Psoas muscle (tissue), 7 donors: ENCODE measurements at regions not wholly inside any gene's neighbourhood (a gene's known extent, or its start where the extent isn't known, plus 50 kb on each side); places are given as distances from the start of the nearest gene placed in this dataset.

Source experiments
- ATAC-seq, 4 donors: fragments of 200-7000 bp; cut with Tn5 transposase; one replicate each; pipeline ENCODE4 v1.9.1; 2020; ENCODE audit warnings: moderate library complexity in 3 of 4, mild to moderate bottlenecking in 2 of 4
- DNase-seq, 2 donors: peaks; one replicate each; pipeline ENCODE4 v3.0.0-alpha.2; 2020
- H3K27ac ChIP-seq: fragments of 200-600 bp; one replicate; pipeline ENCODE4 v1.8.0; 2022
- H3K27me3 ChIP-seq, 3 donors: fragments of 200-600 bp in 1 of 3; one replicate each; pipeline versions ENCODE4 v1.6.1 to v1.8.0; 2013 to 2022; ENCODE audit warnings: low read length in 2 of 3, mild to moderate bottlenecking in 2 of 3, moderate library complexity in 1 of 3; ENCODE audit not compliant: insufficient read depth in 3 of 3
- H3K36me3 ChIP-seq, 2 donors: fragments of 200-600 bp in 1 of 2; one replicate each; pipeline versions ENCODE4 v1.6.1 to v1.8.0; 2013 to 2022; ENCODE audit warnings: low read depth in 1 of 2, mild to moderate bottlenecking in 1 of 2, moderate library complexity in 1 of 2; ENCODE audit not compliant: insufficient read depth in 1 of 2
- H3K4me1 ChIP-seq: fragments of 200-600 bp; one replicate; pipeline ENCODE4 v1.8.0; 2022
- H3K4me3 ChIP-seq: fragments of 200-600 bp; one replicate; pipeline ENCODE4 v1.8.0; 2022; ENCODE audit warnings: mild to moderate bottlenecking
- H3K9me3 ChIP-seq: fragments of 200-600 bp; one replicate; pipeline ENCODE4 v1.8.0; 2022
- CTCF ChIP-seq: fragments of 200-600 bp; IDR thresholded peaks from one replicate; pipeline ENCODE4 v1.8.0; 2022; ENCODE audit warnings: antibody characterized with exemption
- WGBS, 3 donors: extraction: QIAGEN DNeasy Blood & Tissue Kit; methylation state at CpG; one replicate each; pipeline versions ENCODE4 v1.1.6 to v1.1.7; 2013; 5-methylcytosine and 5-hydroxymethylcytosine counted together
- intact Hi-C, 2 donors: fragments of 100-400 bp; cut with DNase I; formaldehyde crosslinking; loops; one replicate each; pipeline versions ENCODE4 v1.11.0 to v1.14.2; 2022
- donor health status: healthy with polysubstance abuse.
- donor health status: DM: no; HTN: no; CAD: no; lungs with moderate emphysema.
- donor health status: Bipolar disorder and iron deficiency.
- donor health status: healthy.
- donor health status: DM: yes; HTN: yes; CAD: no.
- donor health status: DM: no; HTN: no; CAD: no.
- donor health status: DM: yes; HTN: yes; CAD: no.

- Histone ChIP-seq H3K9me3 (no peaks in the 10 kb centered on the region), H3K27ac (no peak overlapping the region), H3K4me1 (peaks cover 19% of the 10 kb centered on the region), H3K36me3 (no peaks in the 10 kb centered on the region), H3K27me3 (no peaks in the 10 kb centered on the region), H3K4me3 (no peak overlapping the region)
- ATAC-seq (no peak), DNase-seq (no peak)
- WGBS, 3 donors: 72 to 82% (median 78%) methylated on average over 12 of the region's 12 CpGs
- TF ChIP-seq CTCF: no peak
- intact Hi-C loops: no loop called here
Measured at GRCh38 chr17:43330876-43331639, 67.7 kb upstream of the ARL4D start.

- WGBS, 3 donors: 90 to 92% (median 92%) methylated on average over 6 of the region's 6 CpGs
- no peaks in the 10 kb centered on the region for H3K9me3 ChIP-seq
- DNase-seq (no peak), ATAC-seq (no peak)
- no peak for TF ChIP-seq CTCF
- H3K4me3 ChIP-seq: no peak overlapping the region
- peaks cover 19% of the 10 kb centered on the region for H3K4me1 ChIP-seq
- no peak overlapping the region for H3K27ac ChIP-seq
- H3K27me3 ChIP-seq: no peaks in the 10 kb centered on the region
- intact Hi-C loops: no loop called here
- no peaks in the 10 kb centered on the region for H3K36me3 ChIP-seq
Measured at GRCh38 chr17:43329183-43329582, 69.6 kb upstream of the ARL4D start.

GRCh38 chr17:43328650-43329049 is 70.1 kb upstream of the ARL4D start:
- no peak overlapping the region for H3K27ac ChIP-seq
- H3K4me1 ChIP-seq: peaks cover 15% of the 10 kb centered on the region
- no peak for TF ChIP-seq CTCF
- no peak for ATAC-seq
- H3K36me3 ChIP-seq: no peaks in the 10 kb centered on the region
- 89 to 92% (median 91%) methylated on average over 3 of the region's 3 CpGs for WGBS, 3 donors
- H3K4me3 ChIP-seq: no peak overlapping the region
- intact Hi-C loops: no loop called here
- H3K27me3 ChIP-seq: no peaks in the 10 kb centered on the region
- no peaks in the 10 kb centered on the region for H3K9me3 ChIP-seq
- DNase-seq: no peak

- Histone ChIP-seq H3K27ac (peak overlapping the region; percentile 6), H3K27me3 (no peaks in the 10 kb centered on the region), H3K4me1 (peaks cover 11% of the 10 kb centered on the region), H3K36me3 (no peaks in the 10 kb centered on the region), H3K9me3 (no peaks in the 10 kb centered on the region), H3K4me3 (peak overlapping the region; percentile 13)
- intact Hi-C loops: no loop called here
- DNase-seq (no peak), ATAC-seq (peak in 2 of 4 donors; percentile 45 to 63)
- TF ChIP-seq CTCF: no peak
- WGBS, 3 donors: 25 to 43% (median 37%) methylated on average over 9 of the region's 9 CpGs
Measured at GRCh38 chr17:43327834-43328420, 70.9 kb upstream of the ARL4D start.
